HL-60/S4 (cell line): ENCODE measurements at regions not wholly inside any gene's neighbourhood (a gene's known extent, or its start where the extent isn't known, plus 50 kb on each side); places are given as distances from the start of the nearest gene placed in this dataset.

Source experiments
- in situ Hi-C: fragments of 300-500 bp; cut with MboI; formaldehyde crosslinking; loops from 2 replicates; pipeline ENCODE4 v1.14.3; 2022; ENCODE audit warnings: low sequenced_read_pairs

GRCh38 chr6:100184473-100184872 lies 190.4 kb upstream of the MCHR2 start:
- in situ Hi-C loops = no loop called here

GRCh38 chr6:100182313-100182712 lies 188.3 kb upstream of the MCHR2 start:
- in situ Hi-C loops = no loop called here

- in situ Hi-C loops = no loop called here
These were observed 187.3 kb upstream of the MCHR2 start for GRCh38 chr6:100181309-100181708.

DNA sequence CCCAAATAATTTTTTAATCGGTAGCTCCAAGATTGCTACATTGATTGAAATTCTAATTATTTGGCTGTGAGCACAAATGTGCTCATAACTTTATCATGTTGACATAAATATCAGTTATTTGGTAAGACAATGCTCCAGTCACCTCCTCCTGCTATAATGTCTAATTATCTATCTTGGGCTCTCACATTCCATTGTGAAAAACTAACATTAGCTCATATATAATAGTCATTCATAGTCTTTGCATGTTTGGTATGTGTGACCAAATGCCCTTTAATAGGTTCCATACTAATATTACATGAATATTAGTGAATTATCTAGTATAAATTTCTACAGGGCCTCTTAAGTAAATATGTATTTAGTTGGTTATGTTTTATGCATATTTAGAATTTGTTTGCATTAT lies 185.6 kb upstream of the MCHR2 start:
- in situ Hi-C loops = no loop called here

DNA sequence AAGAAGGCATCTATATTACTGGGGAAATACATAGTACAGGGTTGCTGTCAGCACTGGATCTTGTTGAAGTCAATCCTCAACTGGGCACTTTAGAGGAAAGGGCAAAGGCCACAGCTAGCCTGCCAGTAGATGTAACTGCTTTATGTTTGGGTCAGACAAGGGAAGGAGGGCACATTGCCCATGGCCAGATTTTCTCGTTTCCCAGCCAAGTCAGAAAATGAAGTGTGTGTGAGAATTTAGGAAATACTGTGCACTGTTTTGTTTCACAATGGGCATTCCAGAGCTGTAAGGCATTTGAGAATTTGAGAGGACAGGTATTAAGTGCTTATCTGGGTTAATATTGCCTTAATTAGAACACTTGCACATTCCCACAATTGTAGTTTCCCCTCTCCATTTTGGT lies 183.9 kb upstream of the MCHR2 start:
- in situ Hi-C loops = no loop called here

GRCh38 chr6:100176951-100177710 lies 183.1 kb upstream of the MCHR2 start:
- in situ Hi-C loops = no loop called here

DNA sequence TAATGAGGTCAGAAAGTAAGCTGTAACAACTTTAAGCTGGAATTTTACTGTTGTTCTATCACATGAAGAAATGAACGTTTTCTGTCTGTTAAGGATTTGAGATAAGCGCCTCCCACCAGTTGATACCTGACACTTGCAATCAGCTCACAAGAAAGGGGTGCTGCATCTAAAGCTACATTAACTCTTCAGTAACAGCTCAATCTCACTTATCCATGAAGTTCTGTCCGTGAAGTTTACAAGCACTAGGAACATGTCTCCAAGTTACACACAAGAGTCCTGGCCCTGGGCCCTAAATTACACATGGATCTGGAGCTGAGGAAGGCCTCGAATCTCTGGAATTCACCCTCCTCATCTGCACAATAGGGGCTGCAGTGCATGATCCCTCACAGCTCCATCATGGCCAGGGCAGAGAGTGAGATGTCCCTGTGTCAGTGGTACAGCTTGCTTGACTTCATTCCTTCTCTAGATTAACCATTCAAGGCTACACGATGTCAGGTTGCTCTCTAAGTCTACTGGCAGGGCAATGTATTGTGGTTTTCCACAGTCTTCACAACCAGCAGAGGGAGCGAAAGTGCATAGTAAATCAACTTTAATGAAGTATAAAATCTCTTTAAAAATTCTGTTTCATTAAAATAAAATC lies 182.4 kb upstream of the MCHR2 start:
- in situ Hi-C loops = no loop called here

DNA sequence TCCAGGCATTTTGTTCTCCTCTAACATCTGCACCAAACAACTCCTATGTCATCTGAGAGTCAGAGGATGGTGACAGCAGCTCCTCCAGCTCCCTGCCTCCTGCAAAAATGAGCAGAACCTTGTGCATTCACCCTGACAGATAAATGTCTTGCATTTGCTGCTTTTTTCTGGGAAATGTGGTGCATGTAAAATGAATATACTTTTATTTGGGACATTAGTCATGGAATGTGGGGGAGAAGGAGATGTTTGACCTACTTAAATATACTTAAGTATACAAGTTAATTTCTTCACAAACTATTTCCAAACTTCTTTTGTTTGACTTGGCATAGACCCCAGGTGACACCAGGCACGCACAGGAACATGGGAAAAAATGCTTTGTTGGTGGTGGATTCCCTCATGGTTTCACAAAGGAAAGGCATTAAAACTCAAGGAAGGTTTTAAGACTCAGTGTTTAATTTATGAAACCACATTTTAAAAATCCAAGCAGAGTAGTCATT lies 181.8 kb upstream of the MCHR2 start:
- in situ Hi-C loops = no loop called here

- in situ Hi-C loops = no loop called here
These were observed 179.2 kb upstream of the MCHR2 start for GRCh38 chr6:100173211-100173610.

DNA sequence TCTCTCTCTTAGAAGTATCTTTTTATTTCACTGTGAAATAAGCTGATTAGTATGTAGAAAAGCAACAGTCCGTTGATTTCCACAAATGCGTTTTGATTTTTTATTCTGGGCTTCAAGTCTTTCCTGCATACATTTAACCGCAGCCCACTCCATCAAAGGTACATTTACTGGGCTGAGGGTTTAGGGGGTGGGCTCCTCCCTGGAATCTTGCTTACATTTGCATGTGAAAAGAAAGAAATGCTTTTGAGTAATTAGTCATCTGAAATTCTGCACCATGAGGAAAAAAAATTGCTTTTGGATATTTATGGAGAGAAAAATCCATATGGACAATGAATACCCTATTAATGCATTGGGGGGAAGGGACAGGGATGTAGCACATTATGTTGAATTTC lies 178.3 kb upstream of the MCHR2 start:
- in situ Hi-C loops = no loop called here

- in situ Hi-C loops = no loop called here
These were observed 177.7 kb upstream of the MCHR2 start for GRCh38 chr6:100171533-100172321.

GRCh38 chr6:100168148-100168547 lies 174.1 kb upstream of the MCHR2 start:
- in situ Hi-C loops = no loop called here

DNA sequence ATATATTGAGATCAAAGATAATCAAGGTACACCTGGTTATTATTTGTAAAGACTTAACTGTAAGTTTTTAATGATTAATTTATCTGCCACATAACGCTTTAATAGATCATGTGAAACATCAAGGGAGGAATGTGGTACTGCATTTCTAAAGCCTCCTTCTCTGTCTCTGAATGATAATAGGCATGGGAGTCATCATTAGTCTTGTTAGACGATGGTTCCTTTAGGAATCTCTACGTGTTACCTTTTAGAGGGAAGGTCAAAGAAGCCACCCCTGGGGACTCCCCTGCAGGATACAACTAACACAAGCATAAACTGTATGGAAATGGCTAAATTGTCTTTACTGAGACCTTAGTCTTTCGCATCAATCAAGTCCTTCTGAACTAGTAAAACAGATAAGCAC lies 173.6 kb upstream of the MCHR2 start:
- in situ Hi-C loops = no loop called here

DNA sequence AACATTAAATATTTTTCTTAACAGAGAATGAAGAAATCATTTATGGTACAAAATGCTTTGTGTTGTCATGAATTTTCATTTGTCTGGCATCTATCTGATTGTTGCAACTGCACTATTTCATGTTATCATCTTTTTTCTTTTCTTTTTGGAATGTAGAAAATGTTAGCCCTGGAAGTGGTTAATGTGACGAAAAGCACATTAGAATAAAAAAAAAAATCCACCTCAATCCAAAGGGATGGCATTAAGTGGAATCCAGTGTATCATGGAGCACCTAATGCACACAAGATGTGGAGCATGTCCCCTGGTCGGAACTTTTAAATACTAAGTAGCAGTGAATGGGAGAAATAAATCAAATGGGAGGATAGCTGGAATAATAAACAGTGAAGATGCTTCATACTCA lies 172.9 kb upstream of the MCHR2 start:
- in situ Hi-C loops = no loop called here

GRCh38 chr6:100165442-100165841 lies 171.4 kb upstream of the MCHR2 start:
- in situ Hi-C loops = no loop called here

DNA sequence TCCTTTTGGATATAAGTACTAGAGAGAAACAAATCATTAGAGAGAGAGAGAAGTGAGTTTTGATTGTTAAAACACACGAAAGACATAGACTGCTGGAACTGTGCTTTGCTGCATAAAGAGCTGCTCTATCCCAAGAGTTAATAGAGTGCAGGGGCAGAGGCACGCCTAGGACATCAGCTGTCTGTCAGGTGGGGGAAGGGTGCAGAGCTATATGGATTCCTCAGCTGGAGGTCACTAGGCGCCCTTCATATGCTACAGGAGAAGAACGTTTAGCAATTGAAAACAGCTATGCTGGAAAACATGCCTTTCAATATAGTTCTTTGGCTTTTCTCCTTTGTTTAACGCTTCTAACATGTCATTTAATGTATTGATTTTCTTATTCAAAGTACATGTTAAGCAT lies 169.0 kb upstream of the MCHR2 start:
- in situ Hi-C loops = no loop called here

- in situ Hi-C loops = no loop called here
These were observed 167.9 kb upstream of the MCHR2 start for GRCh38 chr6:100161782-100162365.

- in situ Hi-C loops = no loop called here
These were observed 166.9 kb upstream of the MCHR2 start for GRCh38 chr6:100160930-100161329.

DNA sequence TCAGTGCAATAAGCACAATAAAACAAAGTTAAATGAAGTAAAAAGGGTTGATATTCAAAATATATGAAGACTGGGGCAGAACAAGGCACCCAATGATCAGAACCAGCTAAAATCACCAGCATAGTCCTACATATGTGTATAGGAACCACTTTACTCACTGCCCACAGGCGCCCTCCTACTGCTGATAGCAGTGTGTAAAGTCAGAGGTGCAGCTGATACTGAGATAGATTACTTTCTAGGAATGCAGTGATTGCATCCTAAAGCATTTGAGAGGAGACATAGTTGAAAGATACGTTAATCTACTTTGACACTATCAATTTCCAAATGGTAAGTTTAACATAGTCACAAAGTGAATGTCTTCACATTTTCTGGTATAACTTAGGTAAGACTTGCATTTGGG lies 161.1 kb upstream of the MCHR2 start:
- in situ Hi-C loops = no loop called here

DNA sequence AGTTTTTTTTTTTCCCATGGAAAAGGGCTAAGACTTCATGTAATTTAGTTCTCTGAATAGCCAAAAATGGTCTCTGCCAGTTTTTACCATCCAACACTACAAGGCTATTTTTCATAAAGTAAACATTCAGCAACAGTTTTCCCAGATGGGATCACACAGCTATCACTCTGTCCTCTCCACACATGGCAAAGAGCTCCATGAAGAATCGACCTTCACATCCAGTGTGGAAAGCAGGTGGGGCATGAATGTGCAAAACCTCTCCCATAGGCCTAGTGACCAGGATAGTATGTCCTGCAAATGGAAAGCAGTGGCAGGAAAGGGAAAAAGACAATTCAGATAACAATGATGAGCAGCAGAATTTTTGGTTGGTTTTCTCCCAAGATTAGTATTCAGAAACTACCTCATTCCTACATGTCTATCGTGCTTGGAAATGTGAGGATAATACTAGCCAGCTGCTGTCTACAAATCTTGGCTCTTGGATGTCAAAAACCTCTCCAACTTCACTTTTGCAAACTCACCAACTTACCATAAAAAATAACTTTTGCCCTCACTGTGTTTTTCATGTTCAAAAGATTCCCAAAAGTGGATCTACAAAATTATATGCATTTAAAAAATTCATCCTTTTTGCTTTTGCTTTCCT lies 159.7 kb upstream of the MCHR2 start:
- in situ Hi-C loops = no loop called here

DNA sequence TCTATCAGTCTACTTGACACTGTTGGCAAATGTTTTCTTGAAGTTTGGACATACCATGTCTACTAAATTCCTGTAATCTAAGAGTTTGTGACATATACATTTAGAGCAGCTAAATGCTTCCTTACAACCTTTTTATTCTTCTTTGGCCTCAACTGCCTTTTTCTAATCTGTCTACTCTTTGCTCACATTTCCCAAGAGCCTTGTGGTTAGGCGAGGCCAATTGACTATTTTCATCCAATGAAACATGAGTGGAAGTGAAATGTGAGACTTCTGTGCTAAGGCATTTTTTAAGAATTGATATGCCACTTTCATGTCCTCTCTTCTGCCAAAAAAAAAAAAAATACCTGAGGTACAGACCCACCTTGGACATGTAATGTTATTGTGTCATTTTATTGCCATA lies 158.2 kb upstream of the MCHR2 start:
- in situ Hi-C loops = no loop called here
